Esophagus squamous epithelium (tissue), 4 donors: ENCODE measurements at regions not wholly inside any gene's neighbourhood (a gene's known extent, or its start where the extent isn't known, plus 50 kb on each side); places are given as distances from the start of the nearest gene placed in this dataset.

Experiments
- CTCF ChIP-seq, 6 experiments: fragments of 450-650 bp in 4 of 6; fragments of 200-600 bp in 2 of 6; sonication (generic) in 2 of 6; IDR thresholded peaks; one replicate each; pipeline ENCODE4 v1.5.1; 2016 to 2019; ENCODE audit warnings: antibody characterized with exemption in 6 of 6, mild to moderate bottlenecking in 4 of 6, moderate library complexity in 4 of 6
- POLR2A ChIP-seq, 4 donors: fragments of 450-650 bp; IDR thresholded peaks; one replicate each; pipeline ENCODE4 v1.6.1; 2017; ENCODE audit warnings: antibody characterized with exemption in 4 of 4, mild to moderate bottlenecking in 4 of 4, moderate library complexity in 3 of 4

- TF ChIP-seq CTCF (IDR thresholded peaks at IDR 0.05) (no peak), POLR2A (IDR thresholded peaks at IDR 0.05) (no peak)
Measured at GRCh38 chr5:124445070-124445619, 301.3 kb downstream of the ZNF608 start.
